Left ventricle myocardium inferior (tissue), 1 donor: ENCODE measurements at regions not wholly inside any gene's neighbourhood (a gene's known extent, or its start where the extent isn't known, plus 50 kb on each side); places are given as distances from the start of the nearest gene placed in this dataset.
"Not testable (repeated sequence)": the region's sequence is repeated elsewhere in the genome, so short reads cannot be mapped to it uniquely, and the experiment has no call there.

Experiments
- DNase-seq: peaks from one replicate; pipeline ENCODE4 v3.0.0-alpha.2; 2020
- H3K27ac ChIP-seq: fragments of 200-600 bp; replicated peaks from 2 replicates; pipeline ENCODE4 v1.8.0; 2021
- H3K27me3 ChIP-seq: fragments of 200-600 bp; 2 replicates; pipeline ENCODE4 v1.8.0; 2021; ENCODE audit warnings: low read depth
- H3K36me3 ChIP-seq: fragments of 200-600 bp; 2 replicates; pipeline ENCODE4 v1.8.0; 2021
- H3K4me1 ChIP-seq: fragments of 200-600 bp; 2 replicates; pipeline ENCODE4 v1.8.0; 2021
- H3K4me3 ChIP-seq: fragments of 200-600 bp; 2 replicates; pipeline ENCODE4 v1.8.0; 2021; ENCODE audit warnings: mild to moderate bottlenecking, moderate library complexity
- H3K9me3 ChIP-seq: fragments of 200-600 bp; replicated peaks from 2 replicates; pipeline ENCODE4 v1.8.0; 2021
- intact Hi-C: fragments of 100-400 bp; cut with micrococcal nuclease; formaldehyde crosslinking; loops from one replicate; pipeline ENCODE4 v1.11.0; 2022
- TF ChIP-seq, protein P1 (sequence below): fragments of 200-600 bp; IDR thresholded peaks from 2 replicates; pipeline ENCODE4 v1.8.0; 2021; ENCODE audit warnings: antibody characterized with exemption, mild to moderate bottlenecking, borderline replicate concordance
- donor health status: DM: no; HTN: yes; CAD: no; lungs with severe emphysema.

DNA sequence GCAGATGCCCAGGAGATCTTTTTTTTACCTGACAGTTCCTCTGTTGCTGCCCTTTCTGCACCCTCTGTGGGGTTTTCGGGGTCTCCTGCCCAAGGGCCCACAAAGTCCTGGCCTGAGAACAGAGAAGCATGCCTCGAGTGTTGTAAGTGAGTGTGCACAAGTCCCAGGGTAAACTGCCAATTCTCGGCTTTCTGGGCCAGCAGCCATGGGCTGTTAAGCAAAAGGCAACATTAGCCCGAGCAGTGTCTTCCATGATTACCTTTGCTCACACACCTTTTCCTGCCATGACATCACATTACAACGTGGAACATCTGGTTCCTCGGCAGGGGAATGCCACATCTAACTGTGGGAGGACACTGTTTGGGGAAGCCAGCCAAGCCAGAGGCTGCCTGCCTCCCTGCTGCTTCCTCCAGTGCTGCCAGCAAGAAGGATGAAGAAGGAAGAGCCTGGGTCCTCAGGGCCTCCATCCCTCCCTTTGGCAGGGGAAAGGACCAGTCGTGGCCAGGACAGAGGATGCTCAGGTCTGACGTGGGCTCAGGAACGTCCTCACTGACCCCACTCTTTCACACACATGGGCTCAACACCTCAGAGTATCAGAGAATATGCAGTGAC, 485.9 kb downstream of the OMA1 start:
- DNase-seq, result no peak
- H3K27me3 ChIP-seq, result peaks cover 17% of the 10 kb centered on the region
- intact Hi-C loops, result no loop called here
- TF ChIP-seq, protein P1, sequence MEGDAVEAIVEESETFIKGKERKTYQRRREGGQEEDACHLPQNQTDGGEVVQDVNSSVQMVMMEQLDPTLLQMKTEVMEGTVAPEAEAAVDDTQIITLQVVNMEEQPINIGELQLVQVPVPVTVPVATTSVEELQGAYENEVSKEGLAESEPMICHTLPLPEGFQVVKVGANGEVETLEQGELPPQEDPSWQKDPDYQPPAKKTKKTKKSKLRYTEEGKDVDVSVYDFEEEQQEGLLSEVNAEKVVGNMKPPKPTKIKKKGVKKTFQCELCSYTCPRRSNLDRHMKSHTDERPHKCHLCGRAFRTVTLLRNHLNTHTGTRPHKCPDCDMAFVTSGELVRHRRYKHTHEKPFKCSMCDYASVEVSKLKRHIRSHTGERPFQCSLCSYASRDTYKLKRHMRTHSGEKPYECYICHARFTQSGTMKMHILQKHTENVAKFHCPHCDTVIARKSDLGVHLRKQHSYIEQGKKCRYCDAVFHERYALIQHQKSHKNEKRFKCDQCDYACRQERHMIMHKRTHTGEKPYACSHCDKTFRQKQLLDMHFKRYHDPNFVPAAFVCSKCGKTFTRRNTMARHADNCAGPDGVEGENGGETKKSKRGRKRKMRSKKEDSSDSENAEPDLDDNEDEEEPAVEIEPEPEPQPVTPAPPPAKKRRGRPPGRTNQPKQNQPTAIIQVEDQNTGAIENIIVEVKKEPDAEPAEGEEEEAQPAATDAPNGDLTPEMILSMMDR, result no peak
- no peaks in the 10 kb centered on the region for H3K36me3 ChIP-seq
- H3K27ac ChIP-seq, result no peak overlapping the region
- no peaks in the 10 kb centered on the region for H3K9me3 ChIP-seq
- H3K4me1 ChIP-seq, result no peaks in the 10 kb centered on the region
- H3K4me3 ChIP-seq, result no peak overlapping the region

DNA sequence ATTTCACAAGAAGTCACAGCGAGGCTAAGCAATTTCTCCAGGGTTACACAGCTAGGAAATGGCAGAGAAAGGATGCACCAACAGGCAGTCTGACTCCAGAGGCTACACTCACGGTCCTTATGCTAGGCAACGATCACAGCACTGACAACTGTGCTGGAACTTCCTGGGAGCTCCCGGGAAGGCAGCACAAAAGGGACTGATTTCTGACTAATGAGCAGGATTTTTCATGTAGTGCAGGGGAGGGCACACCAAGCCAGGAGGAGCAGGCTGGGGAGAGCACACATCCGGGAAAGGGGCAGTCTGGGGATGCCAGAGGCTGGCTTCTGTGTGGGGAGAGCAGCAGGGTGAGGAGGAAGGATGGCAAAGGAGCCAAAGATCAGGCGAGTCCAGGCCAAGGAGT, 486.7 kb downstream of the OMA1 start:
- no peak for DNase-seq
- Histone ChIP-seq H3K4me1 (no peaks in the 10 kb centered on the region), H3K27me3 (peaks cover 17% of the 10 kb centered on the region), H3K9me3 (no peaks in the 10 kb centered on the region), H3K27ac (no peak overlapping the region), H3K4me3 (no peak overlapping the region), H3K36me3 (no peaks in the 10 kb centered on the region)
- intact Hi-C loops, result no loop called here
- TF ChIP-seq, protein P1, result no peak

DNA sequence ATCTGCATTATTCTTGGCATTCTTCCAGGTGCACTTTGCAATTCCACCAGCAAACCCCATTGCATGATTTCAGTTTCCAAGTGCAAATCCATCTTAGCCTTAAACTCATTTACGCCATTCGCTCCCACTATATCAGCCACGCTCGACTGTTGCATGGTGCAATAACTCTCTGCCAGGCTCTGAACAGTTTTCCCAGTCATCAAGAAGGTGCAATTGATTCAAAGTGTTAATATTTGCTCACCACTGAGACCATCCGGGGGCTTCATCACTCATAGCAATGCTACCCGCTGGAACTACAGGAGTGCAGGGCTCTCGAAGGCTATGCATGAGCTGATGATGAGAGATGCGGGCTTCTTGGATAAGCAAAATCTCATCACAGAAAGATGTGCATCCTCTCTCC, 488.2 kb downstream of the OMA1 start:
- TF ChIP-seq, protein P1, result no peak
- intact Hi-C loops, result no loop called here

DNA sequence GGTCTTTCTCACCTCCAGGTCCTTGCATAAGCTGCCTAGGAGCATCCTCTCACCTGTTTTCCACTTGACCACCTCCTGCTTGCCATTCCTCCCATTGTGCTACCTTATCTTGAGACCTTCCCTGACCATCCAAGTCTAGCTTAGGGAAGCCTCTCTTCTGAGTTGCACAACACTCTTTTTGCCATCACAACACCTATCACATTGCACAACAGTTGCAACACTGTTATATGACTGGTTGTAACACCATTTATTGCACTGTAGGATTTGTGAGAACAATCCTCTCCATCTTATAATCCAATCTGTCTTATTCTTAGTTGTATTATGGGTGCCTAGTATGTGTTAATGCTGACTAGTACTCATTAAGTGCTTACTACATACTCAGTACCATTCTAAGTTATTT, 488.7 kb downstream of the OMA1 start:
- intact Hi-C loops, result no loop called here

More for the DNA sequence above, 488.2 kb downstream of the OMA1 start:
- no peak for DNase-seq
- H3K36me3 ChIP-seq, result no peaks in the 10 kb centered on the region
- no peaks in the 10 kb centered on the region for H3K4me1 ChIP-seq
- H3K4me3 ChIP-seq, result no peak overlapping the region
- H3K27ac ChIP-seq, result no peak overlapping the region
- no peaks in the 10 kb centered on the region for H3K9me3 ChIP-seq
- H3K27me3 ChIP-seq, result peaks cover 17% of the 10 kb centered on the region

DNA sequence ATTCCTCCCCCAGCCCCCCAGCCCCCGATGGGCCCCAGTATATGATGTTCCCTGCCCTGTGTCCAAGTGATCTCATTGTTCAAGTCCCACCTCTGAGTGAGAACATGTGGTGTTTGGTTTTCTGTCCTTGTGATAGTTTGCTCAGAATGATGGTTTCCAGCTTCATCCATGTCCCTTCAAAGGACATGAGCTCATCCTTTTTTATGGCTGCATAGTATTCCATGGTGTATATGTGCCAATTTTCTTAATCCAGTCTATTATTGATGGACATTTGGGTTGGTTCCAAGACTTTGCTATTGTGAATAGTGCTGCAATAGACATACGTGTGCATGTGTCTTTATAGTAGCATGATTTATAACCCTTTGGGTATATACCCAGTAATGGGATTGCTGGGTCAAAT, 495.3 kb downstream of the OMA1 start:
- H3K4me3 ChIP-seq, H3K4me1 ChIP-seq, H3K27me3 ChIP-seq, H3K27ac ChIP-seq, H3K36me3 ChIP-seq, H3K9me3 ChIP-seq, DNase-seq, intact Hi-C loops: not testable (repeated sequence)

More for the DNA sequence above, 488.7 kb downstream of the OMA1 start:
- DNase-seq, result no peak
- no peak overlapping the region for H3K4me3 ChIP-seq
- no peaks in the 10 kb centered on the region for H3K4me1 ChIP-seq
- TF ChIP-seq, protein P1, result no peak
- H3K36me3 ChIP-seq, result no peaks in the 10 kb centered on the region
- H3K27me3 ChIP-seq, result peaks cover 17% of the 10 kb centered on the region
- H3K9me3 ChIP-seq, result no peaks in the 10 kb centered on the region
- no peak overlapping the region for H3K27ac ChIP-seq

DNA sequence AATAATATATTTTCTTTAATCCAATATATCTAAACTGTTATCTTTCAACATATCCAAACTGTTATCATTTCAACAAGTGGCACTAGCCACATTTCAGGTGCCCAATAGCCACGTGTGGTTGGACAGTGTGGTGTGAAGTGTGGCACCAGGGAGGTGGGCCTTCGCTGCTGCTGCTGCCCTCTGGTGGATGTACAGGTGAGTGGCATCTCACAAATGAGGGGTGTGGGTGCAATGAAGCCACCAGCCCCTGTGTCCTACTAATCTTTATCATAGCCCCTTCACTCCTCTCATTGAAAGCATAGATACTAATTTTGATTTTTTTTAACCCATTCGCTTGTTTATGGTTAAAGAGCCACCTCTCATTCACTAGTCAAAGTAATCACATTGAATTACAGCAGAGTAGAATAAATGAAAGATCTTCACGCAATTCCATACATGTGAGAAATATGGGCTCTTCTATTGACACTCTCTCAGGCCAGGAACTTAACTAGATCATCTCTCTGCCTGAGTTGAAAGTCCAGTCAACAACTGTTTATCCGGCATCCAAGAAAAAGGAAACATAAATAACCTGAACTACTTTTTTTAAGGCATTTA, 499.2 kb downstream of the OMA1 start:
- intact Hi-C loops, result no loop called here
- H3K36me3 ChIP-seq, result no peaks in the 10 kb centered on the region
- no peak overlapping the region for H3K4me3 ChIP-seq
- no peaks in the 10 kb centered on the region for H3K4me1 ChIP-seq
- TF ChIP-seq, protein P1, result peak; percentile 78
- no peak overlapping the region for H3K27ac ChIP-seq
- H3K27me3 ChIP-seq, result no peaks in the 10 kb centered on the region
- no peaks in the 10 kb centered on the region for H3K9me3 ChIP-seq
- no peak for DNase-seq
